GM23338 (cell line): ENCODE measurements at regions not wholly inside any gene's neighbourhood (a gene's known extent, or its start where the extent isn't known, plus 50 kb on each side); places are given as distances from the start of the nearest gene placed in this dataset.

Experiments used
- EZH2 ChIP-seq: fragments of 200-600 bp; sonication (generic); IDR thresholded peaks from one replicate; pipeline ENCODE4 v1.8.0; 2017; ENCODE audit warnings: antibody characterized with exemption, mild to moderate bottlenecking, low read depth; ENCODE audit not compliant: unreplicated experiment
- POLR2AphosphoS5 ChIP-seq: IDR thresholded peaks from 2 replicates; pipeline ENCODE4 v1.6.1; 2016; ENCODE audit warnings: antibody characterized with exemption, low read depth
- TF ChIP-seq, protein P1 (sequence below), 2 experiments: fragments of 200-600 bp in 1 of 2; sonication (generic) in 1 of 2; conservative IDR thresholded peaks; 2 replicates each; pipeline versions ENCODE4 v1.5.1 to v1.6.1; 2016 to 2017; ENCODE audit warnings: antibody characterized with exemption in 2 of 2, low read depth in 2 of 2, mild to moderate bottlenecking in 2 of 2, moderate library complexity in 1 of 2
- TF ChIP-seq, protein P2 (sequence below): IDR thresholded peaks from 2 replicates; pipeline ENCODE4 v1.6.1; 2016; ENCODE audit warnings: antibody characterized with exemption
- TF ChIP-seq, protein P3 (sequence below): IDR thresholded peaks from one replicate; pipeline ENCODE4 v1.6.1; 2018; ENCODE audit warnings: antibody characterized with exemption; ENCODE audit not compliant: unreplicated experiment

DNA sequence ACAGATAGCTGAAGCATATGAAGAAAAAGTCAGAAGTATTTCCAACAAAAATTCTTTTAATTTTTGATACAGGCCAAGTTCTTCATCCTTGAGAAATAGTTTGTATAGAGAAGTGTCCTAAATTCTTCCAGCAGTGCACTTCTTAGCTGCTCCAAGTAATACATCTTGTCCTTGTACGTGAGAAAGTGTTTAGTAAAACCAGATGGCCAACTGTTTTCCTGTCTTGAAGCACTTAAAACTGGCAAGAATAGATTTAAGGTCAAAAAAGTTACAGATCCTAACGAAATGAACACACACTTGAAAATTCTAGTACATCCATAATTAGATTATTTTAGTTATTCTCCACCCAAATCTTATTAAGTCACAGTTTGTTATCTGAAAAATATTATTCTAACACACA lies 52.2 kb upstream of the HSF2 start:
- TF ChIP-seq, protein P1, sequence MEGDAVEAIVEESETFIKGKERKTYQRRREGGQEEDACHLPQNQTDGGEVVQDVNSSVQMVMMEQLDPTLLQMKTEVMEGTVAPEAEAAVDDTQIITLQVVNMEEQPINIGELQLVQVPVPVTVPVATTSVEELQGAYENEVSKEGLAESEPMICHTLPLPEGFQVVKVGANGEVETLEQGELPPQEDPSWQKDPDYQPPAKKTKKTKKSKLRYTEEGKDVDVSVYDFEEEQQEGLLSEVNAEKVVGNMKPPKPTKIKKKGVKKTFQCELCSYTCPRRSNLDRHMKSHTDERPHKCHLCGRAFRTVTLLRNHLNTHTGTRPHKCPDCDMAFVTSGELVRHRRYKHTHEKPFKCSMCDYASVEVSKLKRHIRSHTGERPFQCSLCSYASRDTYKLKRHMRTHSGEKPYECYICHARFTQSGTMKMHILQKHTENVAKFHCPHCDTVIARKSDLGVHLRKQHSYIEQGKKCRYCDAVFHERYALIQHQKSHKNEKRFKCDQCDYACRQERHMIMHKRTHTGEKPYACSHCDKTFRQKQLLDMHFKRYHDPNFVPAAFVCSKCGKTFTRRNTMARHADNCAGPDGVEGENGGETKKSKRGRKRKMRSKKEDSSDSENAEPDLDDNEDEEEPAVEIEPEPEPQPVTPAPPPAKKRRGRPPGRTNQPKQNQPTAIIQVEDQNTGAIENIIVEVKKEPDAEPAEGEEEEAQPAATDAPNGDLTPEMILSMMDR (conservative IDR thresholded peaks at IDR 0.05; ENCODE audit: low read depth in 2 of 2): no peak
- TF ChIP-seq POLR2AphosphoS5 (no peak), EZH2 (no peak)
- TF ChIP-seq, protein P2, sequence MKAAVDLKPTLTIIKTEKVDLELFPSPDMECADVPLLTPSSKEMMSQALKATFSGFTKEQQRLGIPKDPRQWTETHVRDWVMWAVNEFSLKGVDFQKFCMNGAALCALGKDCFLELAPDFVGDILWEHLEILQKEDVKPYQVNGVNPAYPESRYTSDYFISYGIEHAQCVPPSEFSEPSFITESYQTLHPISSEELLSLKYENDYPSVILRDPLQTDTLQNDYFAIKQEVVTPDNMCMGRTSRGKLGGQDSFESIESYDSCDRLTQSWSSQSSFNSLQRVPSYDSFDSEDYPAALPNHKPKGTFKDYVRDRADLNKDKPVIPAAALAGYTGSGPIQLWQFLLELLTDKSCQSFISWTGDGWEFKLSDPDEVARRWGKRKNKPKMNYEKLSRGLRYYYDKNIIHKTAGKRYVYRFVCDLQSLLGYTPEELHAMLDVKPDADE: no peak
- TF ChIP-seq, protein P3, sequence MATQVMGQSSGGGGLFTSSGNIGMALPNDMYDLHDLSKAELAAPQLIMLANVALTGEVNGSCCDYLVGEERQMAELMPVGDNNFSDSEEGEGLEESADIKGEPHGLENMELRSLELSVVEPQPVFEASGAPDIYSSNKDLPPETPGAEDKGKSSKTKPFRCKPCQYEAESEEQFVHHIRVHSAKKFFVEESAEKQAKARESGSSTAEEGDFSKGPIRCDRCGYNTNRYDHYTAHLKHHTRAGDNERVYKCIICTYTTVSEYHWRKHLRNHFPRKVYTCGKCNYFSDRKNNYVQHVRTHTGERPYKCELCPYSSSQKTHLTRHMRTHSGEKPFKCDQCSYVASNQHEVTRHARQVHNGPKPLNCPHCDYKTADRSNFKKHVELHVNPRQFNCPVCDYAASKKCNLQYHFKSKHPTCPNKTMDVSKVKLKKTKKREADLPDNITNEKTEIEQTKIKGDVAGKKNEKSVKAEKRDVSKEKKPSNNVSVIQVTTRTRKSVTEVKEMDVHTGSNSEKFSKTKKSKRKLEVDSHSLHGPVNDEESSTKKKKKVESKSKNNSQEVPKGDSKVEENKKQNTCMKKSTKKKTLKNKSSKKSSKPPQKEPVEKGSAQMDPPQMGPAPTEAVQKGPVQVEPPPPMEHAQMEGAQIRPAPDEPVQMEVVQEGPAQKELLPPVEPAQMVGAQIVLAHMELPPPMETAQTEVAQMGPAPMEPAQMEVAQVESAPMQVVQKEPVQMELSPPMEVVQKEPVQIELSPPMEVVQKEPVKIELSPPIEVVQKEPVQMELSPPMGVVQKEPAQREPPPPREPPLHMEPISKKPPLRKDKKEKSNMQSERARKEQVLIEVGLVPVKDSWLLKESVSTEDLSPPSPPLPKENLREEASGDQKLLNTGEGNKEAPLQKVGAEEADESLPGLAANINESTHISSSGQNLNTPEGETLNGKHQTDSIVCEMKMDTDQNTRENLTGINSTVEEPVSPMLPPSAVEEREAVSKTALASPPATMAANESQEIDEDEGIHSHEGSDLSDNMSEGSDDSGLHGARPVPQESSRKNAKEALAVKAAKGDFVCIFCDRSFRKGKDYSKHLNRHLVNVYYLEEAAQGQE: no peak
